ENCODE measurements at regions not wholly inside any gene's neighbourhood (a gene's known extent, or its start where the extent isn't known, plus 50 kb on each side); places are given as distances from the start of the nearest gene placed in this dataset.

- TF ChIP-seq POLR2A (IDR thresholded peaks at IDR 0.05): no peak
- no peak for TF ChIP-seq CTCF (IDR thresholded peaks at IDR 0.05)
Observed at GRCh38 chr4:38585871-38586270, 78.1 kb upstream of the KLF3 start.
